IMR-90 (cell line): ENCODE measurements at regions not wholly inside any gene's neighbourhood (a gene's known extent, or its start where the extent isn't known, plus 50 kb on each side); places are given as distances from the start of the nearest gene placed in this dataset.

Experiments
- ATAC-seq: fragments of 200-7000 bp; cut with Tn5 transposase; 2 replicates; pipeline ENCODE4 v1.9.1; 2020; ENCODE audit warnings: low read depth, mild to moderate bottlenecking, moderate library complexity
- BruUV-seq: library from RNA; stranded (reverse); fragments of 400-500 nt; replicated peaks from 2 replicates; lab custom pipeline; 2021; lab: Mats Ljungman, UMichigan
- CTCF ChIA-PET: fragments of 300-600 bp; formaldehyde crosslinking; extraction: SDS; loops from one replicate; lab custom pipeline; 2021; ENCODE audit warnings: antibody characterized with exemption; lab: Yijun Ruan, JAX
- POLR2A ChIA-PET: fragments of 300-600 bp; sonication (Branson Sonifier 250); formaldehyde crosslinking; loops from one replicate; lab custom pipeline; 2022; ENCODE audit warnings: antibody characterized with exemption; ENCODE audit not compliant: unreplicated experiment; lab: Charles Lee
- DNase-seq: peaks from one replicate; pipeline ENCODE4 v3.0.0; 2013
- H2AFZ ChIP-seq: replicated peaks from 2 replicates; pipeline ENCODE3; 2013; ENCODE audit warnings: low read length, mild to moderate bottlenecking; ENCODE audit not compliant: poor library complexity
- H2AK5ac ChIP-seq: 2 replicates; pipeline ENCODE4 v1.6.1; 2013; ENCODE audit warnings: low read depth, low read length, inconsistent platforms
- H2AK9ac ChIP-seq: replicated peaks from 2 replicates; pipeline ENCODE3; 2013; ENCODE audit warnings: mild to moderate bottlenecking, low read depth, low read length, moderate library complexity; ENCODE audit not compliant: poor library complexity
- H2BK120ac ChIP-seq: 2 replicates; pipeline ENCODE4 v1.6.1; 2013; ENCODE audit warnings: low read depth, low read length, inconsistent platforms
- H2BK15ac ChIP-seq: 3 replicates; pipeline ENCODE4 v1.6.1; 2013; ENCODE audit warnings: low read depth, low read length, inconsistent platforms
- H2BK20ac ChIP-seq: 2 replicates; pipeline ENCODE4 v1.6.1; 2013; ENCODE audit warnings: low read depth, mild to moderate bottlenecking, inconsistent platforms, low read length, moderate library complexity
- H2BK5ac ChIP-seq: 2 replicates; pipeline ENCODE4 v1.6.1; 2013; ENCODE audit warnings: mild to moderate bottlenecking, low read depth, low read length, inconsistent platforms; ENCODE audit not compliant: poor library complexity, severe bottlenecking
- H3K14ac ChIP-seq: replicated peaks from 2 replicates; pipeline ENCODE4 v1.6.1; 2013; ENCODE audit warnings: low read depth, low read length, inconsistent platforms
- H3K18ac ChIP-seq: 2 replicates; pipeline ENCODE4 v1.6.1; 2013; ENCODE audit warnings: low read depth, low read length, control low read depth
- H3K23ac ChIP-seq: 2 replicates; pipeline ENCODE4 v1.6.1; 2013; ENCODE audit warnings: low read depth, low read length, inconsistent platforms
- H3K27ac ChIP-seq: 2 replicates; pipeline ENCODE4 v1.5.1; 2013; ENCODE audit warnings: mild to moderate bottlenecking, control low read depth, low read length; ENCODE audit not compliant: insufficient read depth
- H3K27me3 ChIP-seq: 2 replicates; pipeline ENCODE4 v1.6.1; 2013; ENCODE audit warnings: low read length; ENCODE audit not compliant: control insufficient read depth, insufficient read depth
- H3K36me3 ChIP-seq: 2 replicates; pipeline ENCODE4 v1.6.1; 2013; ENCODE audit warnings: low read length, mixed read lengths; ENCODE audit not compliant: control insufficient read depth, insufficient read depth
- H3K4ac ChIP-seq: 2 replicates; pipeline ENCODE4 v1.6.1; 2013; ENCODE audit warnings: low read depth, low read length, inconsistent platforms
- H3K4me1 ChIP-seq: 2 replicates; pipeline ENCODE4 v1.6.1; 2013; ENCODE audit warnings: low read length, mixed read lengths; ENCODE audit not compliant: control insufficient read depth, insufficient read depth
- H3K4me2 ChIP-seq: 2 replicates; pipeline ENCODE4 v1.6.1; 2013; ENCODE audit warnings: low read depth, mild to moderate bottlenecking, control low read depth, low read length, moderate library complexity
- H3K4me3 ChIP-seq: 2 replicates; pipeline ENCODE4 v1.5.1; 2013; ENCODE audit warnings: low read depth, mild to moderate bottlenecking, control low read depth, low read length, moderate library complexity; ENCODE audit not compliant: insufficient read depth
- H3K56ac ChIP-seq: 2 replicates; pipeline ENCODE4 v1.6.1; 2013; ENCODE audit warnings: low read length, inconsistent platforms; ENCODE audit not compliant: insufficient read depth; ENCODE audit errors: extremely low read depth
- H3K79me1 ChIP-seq, 2 experiments: 2 replicates each; pipeline ENCODE4 v1.6.1; 2013; ENCODE audit warnings: low read length in 2 of 2, inconsistent platforms in 1 of 2, low read depth in 1 of 2
- H3K9ac ChIP-seq: 2 replicates; pipeline ENCODE4 v1.6.1; 2013; ENCODE audit warnings: low read depth, low read length, control low read depth
- H3K9me1 ChIP-seq: 2 replicates; pipeline ENCODE4 v1.6.1; 2013; ENCODE audit warnings: low read length, inconsistent platforms; ENCODE audit not compliant: insufficient read depth
- H3K9me3 ChIP-seq: 2 replicates; pipeline ENCODE4 v1.6.1; 2013; ENCODE audit warnings: low read length; ENCODE audit not compliant: control insufficient read depth, insufficient read depth
- H4K20me1 ChIP-seq: 2 replicates; pipeline ENCODE4 v1.6.1; 2013; ENCODE audit warnings: low read length, inconsistent platforms; ENCODE audit not compliant: insufficient read depth
- H4K5ac ChIP-seq: 2 replicates; pipeline ENCODE4 v1.6.1; 2013; ENCODE audit warnings: mild to moderate bottlenecking, low read depth, low read length, control low read depth
- H4K8ac ChIP-seq, 2 experiments: 2 replicates each; pipeline ENCODE4 v1.6.1; 2013; ENCODE audit warnings: low read depth in 2 of 2, low read length in 2 of 2, control low read depth in 1 of 2, inconsistent platforms in 1 of 2
- H4K91ac ChIP-seq: 2 replicates; pipeline ENCODE4 v1.6.1; 2013; ENCODE audit warnings: low read depth, low read length, inconsistent platforms; ENCODE audit not compliant: insufficient read depth
- BHLHE40 ChIP-seq: fragments of 150-350 bp; IDR thresholded peaks from 2 replicates; pipeline ENCODE4 v1.6.1; 2016; ENCODE audit warnings: mild to moderate bottlenecking, low read depth, low read length
- CEBPB ChIP-seq: IDR thresholded peaks from 2 replicates; pipeline ENCODE4 v1.6.1; 2012; ENCODE audit warnings: low read depth, low read length, improper control_type of control experiment
- CHD1 ChIP-seq: IDR thresholded peaks from 2 replicates; pipeline ENCODE4 v1.6.1; 2012; ENCODE audit warnings: low read depth, low read length, improper control_type of control experiment
- FOS ChIP-seq: fragments of 150-350 bp; IDR thresholded peaks from 2 replicates; pipeline ENCODE4 v1.6.1; 2016; ENCODE audit warnings: low read depth, low read length
- MAFK ChIP-seq: IDR thresholded peaks from 2 replicates; pipeline ENCODE4 v1.6.1; 2012; ENCODE audit warnings: low read depth, low read length, improper control_type of control experiment
- MAZ ChIP-seq: IDR thresholded peaks from 2 replicates; pipeline ENCODE4 v1.6.1; 2012; ENCODE audit warnings: low read depth, mild to moderate bottlenecking, low read length, improper control_type of control experiment, moderate library complexity, borderline replicate concordance
- MXI1 ChIP-seq: IDR thresholded peaks from 2 replicates; pipeline ENCODE4 v1.6.1; 2012; ENCODE audit warnings: low read depth, mild to moderate bottlenecking, low read length, moderate library complexity, borderline replicate concordance
- NFE2L2 ChIP-seq: fragments of 150-350 bp; IDR thresholded peaks from 2 replicates; pipeline ENCODE4 v1.6.1; 2016; ENCODE audit warnings: low read depth, mild to moderate bottlenecking, low read length
- POLR2A ChIP-seq: IDR thresholded peaks from 2 replicates; pipeline ENCODE4 v1.6.1; 2012; ENCODE audit warnings: mild to moderate bottlenecking, low read depth, low read length
- RAD21 ChIP-seq: IDR thresholded peaks from 2 replicates; pipeline ENCODE4 v1.6.1; 2012; ENCODE audit warnings: low read length, improper control_type of control experiment
- RFX5 ChIP-seq: IDR thresholded peaks from 2 replicates; pipeline ENCODE4 v1.8.0; 2012; ENCODE audit warnings: low read depth, mild to moderate bottlenecking, low read length, moderate library complexity
- SMC3 ChIP-seq: fragments of 150-350 bp; IDR thresholded peaks from 2 replicates; pipeline ENCODE4 v1.6.1; 2016; ENCODE audit warnings: low read depth, mild to moderate bottlenecking, antibody characterized with exemption, low read length, moderate library complexity
- WGBS, 2 experiments: methylation state at CpG; one replicate each; pipeline versions ENCODE4 v1.1.5 to v1.1.7; 2013; ENCODE audit warnings: missing lambda C conversion rate in 2 of 2; ENCODE audit not compliant: insufficient read length in 1 of 2; ENCODE audit errors: extremely low coverage in 2 of 2; 5-methylcytosine and 5-hydroxymethylcytosine counted together
- dilution Hi-C: fragments of 300-500 bp; cut with HindIII; formaldehyde crosslinking; loops from one replicate; pipeline ENCODE4 v1.14.3; 2018; ENCODE audit warnings: low sequenced_read_pairs; ENCODE audit not compliant: unreplicated experiment
- in situ Hi-C: fragments of 300-500 bp; cut with MboI; formaldehyde crosslinking; loops from 3 replicates; pipeline ENCODE4 v1.14.3; 2019; ENCODE audit warnings: low sequenced_read_pairs, inconsistent platforms, mixed read lengths
- intact Hi-C: fragments of 100-400 bp; cut with micrococcal nuclease; formaldehyde crosslinking; loops from 2 replicates; pipeline ENCODE4 v1.10.0; 2022
- TF ChIP-seq, protein P1 (sequence below): conservative IDR thresholded peaks from 2 replicates; pipeline ENCODE4 v1.5.1; 2012; ENCODE audit warnings: mild to moderate bottlenecking, low read depth, low read length, improper control_type of control experiment
- TF ChIP-seq, protein P2 (sequence below): fragments of 150-350 bp; IDR thresholded peaks from 2 replicates; pipeline ENCODE4 v1.6.1; 2017; ENCODE audit warnings: mild to moderate bottlenecking, antibody characterized with exemption, low read length, low read depth

DNA sequence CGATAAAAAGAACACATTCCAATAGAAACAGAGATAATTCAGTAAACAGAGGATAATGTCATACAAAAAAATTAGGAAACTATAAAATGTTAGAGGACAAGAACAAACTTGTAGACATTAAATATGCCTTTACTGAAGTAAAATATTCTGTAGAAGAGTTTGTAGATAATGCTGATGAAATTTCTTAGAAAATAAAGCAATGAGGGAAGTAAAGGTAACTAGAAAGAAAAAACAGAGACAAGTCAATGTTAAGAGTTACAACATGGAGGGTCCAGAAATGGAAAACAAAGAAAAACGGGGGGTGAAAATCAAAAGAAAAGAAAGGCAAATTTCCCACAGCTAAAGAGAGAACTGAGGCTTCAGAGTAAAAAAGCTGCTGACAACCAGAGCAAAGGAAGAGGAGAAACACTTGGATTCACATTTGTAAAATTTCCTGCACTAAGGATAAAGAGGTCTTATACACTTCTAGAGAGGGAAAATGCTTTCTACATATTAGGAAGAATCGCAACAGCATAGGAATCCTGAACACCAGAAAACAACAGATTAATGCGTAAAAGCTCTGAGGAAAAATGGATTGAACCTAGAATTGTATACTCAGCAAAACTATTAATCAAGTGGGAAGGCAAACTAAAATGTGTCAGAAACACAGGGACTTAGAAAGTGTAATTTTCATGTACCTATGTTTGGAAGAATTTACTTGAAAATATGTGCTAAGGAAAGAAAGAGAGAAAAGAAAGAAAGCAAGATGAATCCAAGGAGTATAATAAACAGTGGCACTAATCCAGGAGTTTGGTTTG lies 55.0 kb upstream of the AGR3 start:
- Histone ChIP-seq H2BK15ac (no peak overlapping the region), H3K14ac (no peak overlapping the region), H4K91ac (no peak overlapping the region), H3K9me3 (no peaks in the 10 kb centered on the region), H4K5ac (no peak overlapping the region), H3K56ac (no peak overlapping the region), H3K4me1 (peaks cover 2% of the 10 kb centered on the region), H3K4me3 (no peak overlapping the region), H3K9me1 (peaks cover 2% of the 10 kb centered on the region; the same call in 1 of the 2 replicates), H3K23ac (no peak overlapping the region), H2AK9ac (no peak overlapping the region), H3K36me3 (no peaks in the 10 kb centered on the region), H3K9ac (no peak overlapping the region), H3K79me1 (no peaks in the 10 kb centered on the region), H2BK5ac (no peak overlapping the region), H2BK120ac (no peak overlapping the region), H4K8ac (no peak overlapping the region), H3K18ac (no peak overlapping the region), H2BK20ac (no peak overlapping the region), H3K27me3 (no peaks in the 10 kb centered on the region), H3K27ac (no peak overlapping the region), H3K4me2 (no peak overlapping the region), H3K4ac (no peak overlapping the region), H2AK5ac (no peak overlapping the region), H2AFZ (no peak overlapping the region), H4K20me1 (no peaks in the 10 kb centered on the region)
- POLR2A ChIA-PET: no interaction called here
- CTCF ChIA-PET: no interaction called here
- no peak for TF ChIP-seq SMC3
- no peak for TF ChIP-seq POLR2A
- TF ChIP-seq NFE2L2: no peak
- no peak for TF ChIP-seq MAZ
- TF ChIP-seq RFX5: no peak
- no peak for TF ChIP-seq RAD21
- no peak for TF ChIP-seq CHD1
- no peak for TF ChIP-seq FOS
- TF ChIP-seq MXI1: no peak
- TF ChIP-seq BHLHE40: no peak
- no peak for TF ChIP-seq MAFK
- TF ChIP-seq, protein P1, sequence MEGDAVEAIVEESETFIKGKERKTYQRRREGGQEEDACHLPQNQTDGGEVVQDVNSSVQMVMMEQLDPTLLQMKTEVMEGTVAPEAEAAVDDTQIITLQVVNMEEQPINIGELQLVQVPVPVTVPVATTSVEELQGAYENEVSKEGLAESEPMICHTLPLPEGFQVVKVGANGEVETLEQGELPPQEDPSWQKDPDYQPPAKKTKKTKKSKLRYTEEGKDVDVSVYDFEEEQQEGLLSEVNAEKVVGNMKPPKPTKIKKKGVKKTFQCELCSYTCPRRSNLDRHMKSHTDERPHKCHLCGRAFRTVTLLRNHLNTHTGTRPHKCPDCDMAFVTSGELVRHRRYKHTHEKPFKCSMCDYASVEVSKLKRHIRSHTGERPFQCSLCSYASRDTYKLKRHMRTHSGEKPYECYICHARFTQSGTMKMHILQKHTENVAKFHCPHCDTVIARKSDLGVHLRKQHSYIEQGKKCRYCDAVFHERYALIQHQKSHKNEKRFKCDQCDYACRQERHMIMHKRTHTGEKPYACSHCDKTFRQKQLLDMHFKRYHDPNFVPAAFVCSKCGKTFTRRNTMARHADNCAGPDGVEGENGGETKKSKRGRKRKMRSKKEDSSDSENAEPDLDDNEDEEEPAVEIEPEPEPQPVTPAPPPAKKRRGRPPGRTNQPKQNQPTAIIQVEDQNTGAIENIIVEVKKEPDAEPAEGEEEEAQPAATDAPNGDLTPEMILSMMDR: no peak
- TF ChIP-seq, protein P2, sequence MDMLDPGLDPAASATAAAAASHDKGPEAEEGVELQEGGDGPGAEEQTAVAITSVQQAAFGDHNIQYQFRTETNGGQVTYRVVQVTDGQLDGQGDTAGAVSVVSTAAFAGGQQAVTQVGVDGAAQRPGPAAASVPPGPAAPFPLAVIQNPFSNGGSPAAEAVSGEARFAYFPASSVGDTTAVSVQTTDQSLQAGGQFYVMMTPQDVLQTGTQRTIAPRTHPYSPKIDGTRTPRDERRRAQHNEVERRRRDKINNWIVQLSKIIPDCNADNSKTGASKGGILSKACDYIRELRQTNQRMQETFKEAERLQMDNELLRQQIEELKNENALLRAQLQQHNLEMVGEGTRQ: no peak
- no peak for TF ChIP-seq CEBPB
- DNase-seq (no peak), ATAC-seq (no peak)
- in situ Hi-C loops: no loop called here
- no TSS peak for BruUV-seq
- WGBS, 2 experiments: no CpG with 5 or more reads among the region's 4 CpGs
- dilution Hi-C loops: no loop called here
- intact Hi-C loops: loop anchor here (5.0 kb wide), 1 partner anchor 40 kb away; no protein-coding TSS in a partner anchor
